Activated naive CD4-positive, alpha-beta T cell treated with anti-CD3 and anti-CD28 coated beads for 36 hours (primary cell): ENCODE measurements at regions not wholly inside any gene's neighbourhood (a gene's known extent, or its start where the extent isn't known, plus 50 kb on each side); places are given as distances from the start of the nearest gene placed in this dataset.
A peak's percentile ranks its signal among the peaks of the same experiment; 100 is the strongest.

Source experiments
- CTCF ChIA-PET: fragments of 350-600 bp; sonication (Branson Sonifier 250); formaldehyde crosslinking; loops from one replicate; lab custom pipeline; 2021; ENCODE audit warnings: antibody characterized with exemption; lab: Charles Lee
- DNase-seq: peaks from one replicate; pipeline ENCODE4 v3.0.0-alpha.2; 2020
- H3K27ac Mint-ChIP-seq: one replicate; pipeline ENCODE4 v1.8.0; 2021; ENCODE audit warnings: mild to moderate bottlenecking, mixed read lengths
- H3K27me3 Mint-ChIP-seq: one replicate; pipeline ENCODE4 v1.8.0; 2021; ENCODE audit warnings: low read depth, mixed read lengths
- H3K36me3 Mint-ChIP-seq: one replicate; pipeline ENCODE4 v1.8.0; 2021; ENCODE audit warnings: low read depth, mixed read lengths
- H3K4me1 Mint-ChIP-seq: one replicate; pipeline ENCODE4 v1.8.0; 2021; ENCODE audit warnings: low read depth, mixed read lengths
- H3K4me3 Mint-ChIP-seq: one replicate; pipeline ENCODE4 v1.8.0; 2021; ENCODE audit warnings: mild to moderate bottlenecking, moderate library complexity, mixed read lengths
- H3K9me3 Mint-ChIP-seq: one replicate; pipeline ENCODE4 v1.8.0; 2021; ENCODE audit warnings: mixed read lengths
- intact Hi-C: fragments of 100-400 bp; cut with micrococcal nuclease; formaldehyde crosslinking; loops from one replicate; pipeline ENCODE4 v1.15.1; 2023

- DNase-seq, result no peak
- peaks cover 2% of the 10 kb centered on the region for H3K9me3 Mint-ChIP-seq
- intact Hi-C loops, result no loop called here
- no peak overlapping the region for H3K4me3 Mint-ChIP-seq
- no peak overlapping the region for H3K27ac Mint-ChIP-seq
- H3K36me3 Mint-ChIP-seq, result no peaks in the 10 kb centered on the region
- CTCF ChIA-PET, result no interaction called here
- no peaks in the 10 kb centered on the region for H3K27me3 Mint-ChIP-seq
- no peaks in the 10 kb centered on the region for H3K4me1 Mint-ChIP-seq
These were observed 290.4 kb downstream of the FOXL1 start for GRCh38 chr16:86868786-86869185.

- no peak for DNase-seq
- Mint-ChIP-seq H3K36me3 (no peaks in the 10 kb centered on the region), H3K27ac (no peak overlapping the region), H3K4me3 (no peak overlapping the region), H3K9me3 (peaks cover 2% of the 10 kb centered on the region), H3K4me1 (no peaks in the 10 kb centered on the region), H3K27me3 (no peaks in the 10 kb centered on the region)
- CTCF ChIA-PET, result no interaction called here
- intact Hi-C loops, result loop anchor here (10.0 kb wide), 1 partner anchor 195 kb away; no protein-coding TSS in a partner anchor
These were observed 291.1 kb downstream of the FOXL1 start for GRCh38 chr16:86869288-86870022.

- Mint-ChIP-seq H3K4me3 (no peak overlapping the region), H3K4me1 (no peaks in the 10 kb centered on the region), H3K36me3 (no peaks in the 10 kb centered on the region), H3K27ac (no peak overlapping the region), H3K27me3 (no peaks in the 10 kb centered on the region), H3K9me3 (no peaks in the 10 kb centered on the region)
- CTCF ChIA-PET, result no interaction called here
- intact Hi-C loops, result loop anchor here (10.0 kb wide), 1 partner anchor 194 kb away; no protein-coding TSS in a partner anchor
- DNase-seq, result no peak
These were observed 292.0 kb downstream of the FOXL1 start for GRCh38 chr16:86870380-86870779.

GRCh38 chr16:86872131-86872530, 293.8 kb downstream of the FOXL1 start:
- no peak for DNase-seq
- Mint-ChIP-seq H3K9me3 (no peaks in the 10 kb centered on the region), H3K27me3 (peaks cover 9% of the 10 kb centered on the region), H3K36me3 (no peaks in the 10 kb centered on the region), H3K4me1 (no peaks in the 10 kb centered on the region), H3K27ac (no peak overlapping the region), H3K4me3 (no peak overlapping the region)
- intact Hi-C loops, result loop anchor here (10.0 kb wide), 1 partner anchor 193 kb away; no protein-coding TSS in a partner anchor
- CTCF ChIA-PET, result no interaction called here

- intact Hi-C loops, result loop anchor here (10.0 kb wide), 1 partner anchor 192 kb away; no protein-coding TSS in a partner anchor
- Mint-ChIP-seq H3K9me3 (no peaks in the 10 kb centered on the region), H3K4me1 (no peaks in the 10 kb centered on the region), H3K36me3 (no peaks in the 10 kb centered on the region), H3K4me3 (no peak overlapping the region), H3K27me3 (peaks cover 15% of the 10 kb centered on the region), H3K27ac (no peak overlapping the region)
- no peak for DNase-seq
- CTCF ChIA-PET, result no interaction called here
These were observed 294.5 kb downstream of the FOXL1 start for GRCh38 chr16:86872833-86873232.

GRCh38 chr16:86874141-86874540, 295.8 kb downstream of the FOXL1 start:
- DNase-seq, result peak; percentile 53
- Mint-ChIP-seq H3K4me3 (no peak overlapping the region), H3K4me1 (no peaks in the 10 kb centered on the region), H3K27me3 (peaks cover 25% of the 10 kb centered on the region), H3K27ac (no peak overlapping the region), H3K36me3 (no peaks in the 10 kb centered on the region), H3K9me3 (no peaks in the 10 kb centered on the region)
- CTCF ChIA-PET, result interaction anchor here (0.6 to 1.4 kb wide), 3 partner anchors 20 to 319 kb away, joined by 3 to 5 read pairs (median 5); partner anchors contain the start of gene MTHFSD
- intact Hi-C loops, result loop anchor here (1.0 to 10.0 kb wide), 2 partner anchors 191 to 311 kb away; no protein-coding TSS in a partner anchor

GRCh38 chr16:86876499-86876898, 298.1 kb downstream of the FOXL1 start:
- Mint-ChIP-seq H3K4me1 (no peaks in the 10 kb centered on the region), H3K4me3 (no peak overlapping the region)
- intact Hi-C loops, result loop anchor here (10.0 kb wide), 1 partner anchor 188 kb away; no protein-coding TSS in a partner anchor

GRCh38 chr16:86877108-86877507, 298.8 kb downstream of the FOXL1 start:
- Mint-ChIP-seq H3K27ac (no peak overlapping the region), H3K4me3 (no peak overlapping the region), H3K4me1 (no peaks in the 10 kb centered on the region), H3K9me3 (no peaks in the 10 kb centered on the region), H3K27me3 (peaks cover 42% of the 10 kb centered on the region), H3K36me3 (no peaks in the 10 kb centered on the region)
- intact Hi-C loops, result loop anchor here (10.0 kb wide), 1 partner anchor 188 kb away; no protein-coding TSS in a partner anchor
- CTCF ChIA-PET, result no interaction called here
- DNase-seq, result no peak

More at GRCh38 chr16:86876499-86876898, 298.1 kb downstream of the FOXL1 start:
- H3K9me3 Mint-ChIP-seq, result no peaks in the 10 kb centered on the region
- DNase-seq, result no peak
- H3K36me3 Mint-ChIP-seq, result no peaks in the 10 kb centered on the region
- peaks cover 42% of the 10 kb centered on the region for H3K27me3 Mint-ChIP-seq
- no peak overlapping the region for H3K27ac Mint-ChIP-seq
- CTCF ChIA-PET, result no interaction called here

- CTCF ChIA-PET, result no interaction called here
- no peaks in the 10 kb centered on the region for H3K36me3 Mint-ChIP-seq
- no peak for DNase-seq
- no peaks in the 10 kb centered on the region for H3K9me3 Mint-ChIP-seq
- intact Hi-C loops, result loop anchor here (10.0 kb wide), 1 partner anchor 187 kb away; no protein-coding TSS in a partner anchor
- H3K4me1 Mint-ChIP-seq, result no peaks in the 10 kb centered on the region
- H3K4me3 Mint-ChIP-seq, result no peak overlapping the region
- no peak overlapping the region for H3K27ac Mint-ChIP-seq
- peaks cover 42% of the 10 kb centered on the region for H3K27me3 Mint-ChIP-seq
These were observed 299.5 kb downstream of the FOXL1 start for GRCh38 chr16:86877835-86878234.

GRCh38 chr16:86878236-86879080, 300.1 kb downstream of the FOXL1 start:
- intact Hi-C loops, result loop anchor here (10.0 kb wide), 1 partner anchor 186 kb away; no protein-coding TSS in a partner anchor
- DNase-seq, result no peak
- CTCF ChIA-PET, result no interaction called here
- Mint-ChIP-seq H3K9me3 (no peaks in the 10 kb centered on the region), H3K36me3 (no peaks in the 10 kb centered on the region), H3K27me3 (peaks cover 42% of the 10 kb centered on the region), H3K4me1 (no peaks in the 10 kb centered on the region), H3K4me3 (no peak overlapping the region), H3K27ac (no peak overlapping the region)

- Mint-ChIP-seq H3K27ac (no peak overlapping the region), H3K27me3 (peaks cover 42% of the 10 kb centered on the region), H3K4me3 (no peak overlapping the region), H3K4me1 (no peaks in the 10 kb centered on the region), H3K36me3 (no peaks in the 10 kb centered on the region), H3K9me3 (no peaks in the 10 kb centered on the region)
- CTCF ChIA-PET, result no interaction called here
- DNase-seq, result no peak
- intact Hi-C loops, result loop anchor here (10.0 kb wide), 1 partner anchor 186 kb away; no protein-coding TSS in a partner anchor
These were observed 300.9 kb downstream of the FOXL1 start for GRCh38 chr16:86879268-86879667.
